Testis (tissue), 2 donors: ENCODE measurements at regions not wholly inside any gene's neighbourhood (a gene's known extent, or its start where the extent isn't known, plus 50 kb on each side); places are given as distances from the start of the nearest gene placed in this dataset.

Source experiments
- CTCF ChIP-seq, 3 experiments: fragments of 450-650 bp in 2 of 3; fragments of 200-600 bp in 1 of 3; sonication (generic) in 1 of 3; IDR thresholded peaks; one replicate each; pipeline ENCODE4 v1.5.1; 2016 to 2019; ENCODE audit warnings: antibody characterized with exemption in 3 of 3, mild to moderate bottlenecking in 2 of 3, moderate library complexity in 1 of 3
- POLR2A ChIP-seq: fragments of 450-650 bp; IDR thresholded peaks from one replicate; pipeline ENCODE4 v1.6.1; 2017; ENCODE audit warnings: antibody characterized with exemption, mild to moderate bottlenecking, moderate library complexity

- no peak for TF ChIP-seq CTCF (IDR thresholded peaks at IDR 0.05)
- TF ChIP-seq POLR2A, result no peak
Observed at GRCh38 chr4:141448490-141448889, 187.9 kb upstream of the IL15 start.
